ENCODE measurements at regions not wholly inside any gene's neighbourhood (a gene's known extent, or its start where the extent isn't known, plus 50 kb on each side); places are given as distances from the start of the nearest gene placed in this dataset.

DNA sequence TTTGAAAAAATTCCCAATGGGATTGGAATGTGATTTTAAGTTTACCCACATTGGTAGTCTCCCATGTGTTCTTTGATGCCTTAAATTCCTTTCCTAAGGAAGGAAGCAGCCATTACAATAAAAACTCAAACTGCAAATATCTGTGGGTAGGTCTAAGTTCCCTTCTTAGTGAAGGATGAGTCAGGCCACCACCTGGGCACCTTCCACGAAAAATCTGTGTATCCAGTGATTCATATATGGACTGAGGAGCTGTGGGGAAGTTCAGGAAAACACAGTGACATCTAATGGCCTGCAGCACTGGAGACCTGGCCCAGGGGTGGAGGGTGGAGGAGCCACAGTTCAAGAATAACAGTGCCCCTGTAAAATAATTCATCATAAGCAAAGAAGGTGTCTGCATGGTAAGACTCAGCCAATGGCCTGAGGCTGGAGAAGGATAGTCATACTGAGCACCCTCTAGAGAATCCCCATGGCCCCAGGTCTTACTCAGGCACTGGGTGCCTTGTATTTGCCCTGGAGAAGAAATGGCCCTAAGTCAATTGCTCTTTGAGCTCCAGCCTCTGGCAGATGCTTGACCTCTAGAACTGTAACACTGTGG is 248.6 kb downstream of the SP3 start:
- TF ChIP-seq, protein P1, sequence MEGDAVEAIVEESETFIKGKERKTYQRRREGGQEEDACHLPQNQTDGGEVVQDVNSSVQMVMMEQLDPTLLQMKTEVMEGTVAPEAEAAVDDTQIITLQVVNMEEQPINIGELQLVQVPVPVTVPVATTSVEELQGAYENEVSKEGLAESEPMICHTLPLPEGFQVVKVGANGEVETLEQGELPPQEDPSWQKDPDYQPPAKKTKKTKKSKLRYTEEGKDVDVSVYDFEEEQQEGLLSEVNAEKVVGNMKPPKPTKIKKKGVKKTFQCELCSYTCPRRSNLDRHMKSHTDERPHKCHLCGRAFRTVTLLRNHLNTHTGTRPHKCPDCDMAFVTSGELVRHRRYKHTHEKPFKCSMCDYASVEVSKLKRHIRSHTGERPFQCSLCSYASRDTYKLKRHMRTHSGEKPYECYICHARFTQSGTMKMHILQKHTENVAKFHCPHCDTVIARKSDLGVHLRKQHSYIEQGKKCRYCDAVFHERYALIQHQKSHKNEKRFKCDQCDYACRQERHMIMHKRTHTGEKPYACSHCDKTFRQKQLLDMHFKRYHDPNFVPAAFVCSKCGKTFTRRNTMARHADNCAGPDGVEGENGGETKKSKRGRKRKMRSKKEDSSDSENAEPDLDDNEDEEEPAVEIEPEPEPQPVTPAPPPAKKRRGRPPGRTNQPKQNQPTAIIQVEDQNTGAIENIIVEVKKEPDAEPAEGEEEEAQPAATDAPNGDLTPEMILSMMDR (IDR thresholded peaks at IDR 0.05): no peak
- no peak for TF ChIP-seq POLR2AphosphoS5 (IDR thresholded peaks at IDR 0.05)
- no peak for TF ChIP-seq POLR2A (IDR thresholded peaks at IDR 0.05)

All from gastroesophageal sphincter (tissue), 3 donors.